Stimulated activated CD8-positive, alpha-beta memory T cell treated with anti-CD3 and anti-CD28 coated beads, Interleukin-4, amount 100 ng/mL, for 24 hours (primary cell): ENCODE measurements at regions not wholly inside any gene's neighbourhood (a gene's known extent, or its start where the extent isn't known, plus 50 kb on each side); places are given as distances from the start of the nearest gene placed in this dataset.
"Not testable (repeated sequence)": the region's sequence is repeated elsewhere in the genome, so short reads cannot be mapped to it uniquely, and the experiment has no call there.

Source experiments
- DNase-seq: peaks from one replicate; pipeline ENCODE4 v3.0.0-alpha.2; 2020; ENCODE audit warnings: low read depth

- DNase-seq = no peak
Observed at GRCh38 chr20:53800418-53800817, 206.8 kb upstream of the ZNF217 start.

DNA sequence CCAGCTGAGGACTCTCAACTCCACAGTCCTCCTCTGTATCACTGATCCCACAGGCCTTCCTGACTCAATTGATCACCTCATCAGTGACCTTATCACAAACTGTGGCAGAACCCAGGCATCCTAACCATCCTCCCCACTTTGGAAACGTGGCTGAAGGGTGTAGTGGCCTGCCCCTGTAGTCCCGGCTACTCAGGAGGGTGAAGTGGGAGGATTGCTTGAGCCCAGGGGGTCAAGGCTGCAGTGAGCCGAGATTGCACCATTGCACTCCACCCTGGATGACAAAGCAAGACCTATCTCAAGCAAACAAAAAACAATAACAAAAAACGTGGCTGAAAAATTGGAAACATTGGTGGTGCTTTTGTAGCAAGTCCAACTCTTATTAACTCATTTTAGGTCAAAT lies 203.4 kb upstream of the ZNF217 start:
- no peak for DNase-seq

DNA sequence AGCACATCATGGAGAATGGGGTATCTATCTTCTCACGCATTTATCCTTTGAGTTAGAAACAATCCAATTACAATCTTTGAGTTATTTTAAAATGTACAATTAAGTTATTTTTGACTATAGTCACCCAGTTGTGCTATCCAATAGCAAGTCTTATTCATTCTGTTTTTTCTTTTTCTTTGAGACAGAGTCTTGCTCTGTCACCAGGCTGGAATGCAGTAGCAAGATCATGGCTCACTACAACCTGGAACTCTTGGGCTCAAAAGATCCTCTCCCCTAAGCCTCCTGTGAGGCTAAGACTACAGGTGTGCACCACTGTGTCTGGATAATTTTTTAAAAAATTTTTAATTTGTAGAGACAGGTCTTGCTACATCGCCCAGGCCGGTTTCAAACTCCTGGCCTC lies 201.5 kb upstream of the ZNF217 start:
- no peak for DNase-seq

- no peak for DNase-seq
Observed at GRCh38 chr20:53794529-53795115, 201.0 kb upstream of the ZNF217 start.

DNA sequence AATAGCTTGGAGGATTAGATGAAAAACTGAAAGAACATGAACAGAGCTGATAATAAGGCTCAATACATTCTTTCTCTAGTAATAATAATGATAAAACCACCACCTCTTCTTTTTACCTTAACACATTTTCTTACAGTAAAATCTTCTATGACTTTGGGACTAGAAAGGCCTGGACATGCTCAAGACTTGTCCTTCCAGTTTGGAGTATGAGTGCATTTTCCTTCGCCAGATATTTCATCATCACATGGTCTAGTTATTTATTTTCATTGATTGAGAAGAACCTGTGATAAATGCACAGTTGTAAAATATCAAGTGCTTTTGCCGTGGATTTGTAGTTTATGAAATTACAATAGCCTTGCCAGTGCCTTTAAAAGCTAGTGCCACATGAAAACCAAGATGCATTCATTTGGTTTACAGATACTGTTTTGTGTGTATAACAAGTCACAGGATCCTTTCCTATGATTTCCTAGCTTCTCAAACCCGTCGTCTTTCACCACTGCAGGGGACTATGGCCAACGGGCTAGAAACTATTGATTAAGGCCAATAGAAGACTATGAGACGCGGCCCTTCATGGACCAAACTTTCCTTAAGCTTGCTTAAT lies 200.2 kb upstream of the ZNF217 start:
- no peak for DNase-seq

DNA sequence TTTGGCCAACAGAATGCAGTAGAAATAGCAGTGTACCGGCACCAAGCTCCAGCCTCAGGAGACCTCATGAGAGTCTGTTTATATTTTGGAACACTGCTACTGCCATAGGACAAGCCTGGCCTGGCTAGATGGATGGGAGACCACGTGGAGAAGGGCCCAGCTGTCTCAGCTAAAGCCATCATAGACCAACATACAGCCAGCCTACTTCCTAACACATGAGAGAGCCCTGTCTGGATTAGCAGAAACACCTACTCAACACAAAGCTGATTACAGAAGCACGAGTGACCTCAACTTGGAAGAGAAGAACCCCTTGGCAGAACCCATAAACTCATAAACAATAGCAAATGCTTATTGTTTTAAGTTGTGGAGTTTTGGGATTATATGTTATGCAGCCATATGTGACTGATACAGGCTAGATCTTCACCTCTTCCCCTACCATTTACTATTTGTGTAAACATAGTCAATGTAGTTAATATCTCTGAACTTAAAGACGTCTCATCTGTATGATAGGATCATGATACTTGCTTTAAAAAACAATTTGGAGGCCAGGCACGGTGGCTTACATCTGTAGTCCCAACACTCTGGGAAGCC lies 199.4 kb upstream of the ZNF217 start:
- DNase-seq = no peak

- DNase-seq = no peak
Observed at GRCh38 chr20:53789989-53790675, 196.5 kb upstream of the ZNF217 start.

DNA sequence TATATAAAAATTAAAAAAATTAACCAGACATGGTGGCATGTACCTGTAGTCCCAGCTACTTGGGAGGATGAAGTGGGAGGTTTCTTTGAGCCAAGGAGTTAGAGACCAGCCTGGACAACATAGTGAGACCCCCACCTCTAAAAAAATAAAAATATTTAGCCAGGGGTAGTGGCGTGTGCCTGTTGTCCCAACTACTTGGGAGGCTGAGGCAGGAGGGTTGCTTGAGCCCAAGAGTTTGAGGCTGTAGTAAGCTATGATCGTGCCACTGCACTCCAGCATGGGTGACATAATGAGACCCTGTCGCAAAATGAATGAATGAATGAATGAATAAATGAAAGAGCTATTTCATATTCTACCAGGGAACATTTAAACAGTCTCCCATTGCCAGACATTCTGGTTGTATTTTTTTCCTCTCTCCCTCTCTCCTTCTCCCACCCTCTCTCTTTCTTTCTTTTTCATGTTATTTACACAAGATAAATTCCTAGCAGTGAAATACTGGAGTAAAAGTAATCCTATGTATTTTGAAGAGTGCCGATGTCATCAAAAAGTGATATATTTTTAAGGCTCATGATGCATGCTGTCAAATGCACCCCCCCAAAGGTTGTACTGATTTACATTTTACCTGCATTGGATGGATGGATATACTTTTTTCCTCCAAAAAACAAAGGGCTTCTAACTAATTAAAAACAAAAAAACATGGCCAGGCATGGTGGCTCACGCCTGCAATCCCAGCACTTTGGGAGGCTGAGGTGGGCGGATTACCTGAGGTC lies 194.8 kb upstream of the ZNF217 start:
- no peak for DNase-seq

DNA sequence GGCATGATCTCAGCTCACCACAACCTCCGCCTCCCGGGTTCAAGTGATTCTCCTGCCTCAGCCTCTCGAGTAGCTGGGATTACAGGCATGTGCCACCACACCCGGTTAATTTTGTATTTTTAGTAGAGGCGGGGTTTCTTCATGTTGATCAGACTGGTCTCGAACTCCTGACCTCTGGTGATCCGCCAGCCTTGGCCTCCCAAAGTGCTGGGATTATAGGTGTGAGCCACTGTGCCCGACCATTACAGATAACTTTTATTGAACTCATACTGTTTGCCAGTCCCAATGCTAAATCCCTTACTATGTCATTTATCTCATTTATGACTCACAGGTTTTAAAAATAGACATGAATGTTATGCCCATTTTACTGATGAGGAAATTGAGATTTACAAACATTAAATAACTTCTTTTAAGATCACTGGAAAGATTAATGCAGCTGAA lies 193.9 kb upstream of the ZNF217 start:
- DNase-seq = not testable (repeated sequence)

GRCh38 chr20:53786445-53787267 lies 193.0 kb upstream of the ZNF217 start:
- DNase-seq = no peak

GRCh38 chr20:53786071-53786444 lies 192.4 kb upstream of the ZNF217 start:
- DNase-seq = no peak

- DNase-seq = no peak
Observed at GRCh38 chr20:53785320-53785719, 191.7 kb upstream of the ZNF217 start.

GRCh38 chr20:53783768-53784167 lies 190.1 kb upstream of the ZNF217 start:
- no peak for DNase-seq

DNA sequence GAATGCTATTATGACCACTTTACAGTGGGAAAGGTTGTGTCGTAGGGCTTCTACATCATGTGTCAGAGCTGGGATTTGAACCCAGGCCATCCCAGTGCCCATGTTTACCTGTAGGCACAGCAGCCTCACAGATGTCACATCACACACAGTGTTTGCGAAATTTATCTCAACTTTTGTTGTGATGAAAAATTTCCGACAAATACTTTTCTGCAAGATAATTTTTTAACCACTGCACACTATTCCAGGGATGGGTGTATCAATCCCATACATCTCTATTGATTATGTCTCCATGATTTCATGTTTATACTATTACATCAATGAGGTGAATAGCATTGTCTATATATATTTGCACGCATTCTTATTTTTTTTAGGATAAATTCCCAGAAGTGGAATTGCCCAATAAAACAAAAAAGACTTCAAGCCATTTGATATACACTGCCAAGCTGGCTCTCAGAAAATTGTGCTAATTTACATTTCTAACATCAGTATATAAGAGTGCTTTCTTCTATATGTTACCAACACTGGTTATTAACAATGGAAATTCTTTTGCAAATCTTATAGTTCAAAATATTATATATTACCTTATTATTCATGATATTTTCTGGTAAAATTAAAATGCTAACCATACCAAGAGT lies 189.1 kb upstream of the ZNF217 start:
- DNase-seq = no peak

DNA sequence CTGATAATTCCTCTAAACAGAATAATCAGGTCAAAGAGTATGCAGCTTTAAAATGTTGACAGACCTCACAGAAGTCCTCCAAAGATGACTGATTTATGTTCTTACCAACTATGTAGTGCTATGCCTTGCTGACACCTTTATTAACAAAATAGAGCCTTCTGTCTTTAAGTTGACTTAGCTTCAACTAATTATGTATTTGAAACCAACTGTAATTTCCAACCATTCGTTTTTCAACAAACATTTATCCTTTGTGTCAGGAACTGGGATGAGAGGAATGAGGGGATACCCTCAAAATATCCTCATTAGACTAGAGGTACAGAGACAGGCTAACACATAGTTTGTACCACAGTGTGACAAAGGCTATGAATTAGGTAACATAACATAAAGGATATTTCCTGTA lies 186.2 kb upstream of the ZNF217 start:
- no peak for DNase-seq

- no peak for DNase-seq
Observed at GRCh38 chr20:53778736-53779135, 185.1 kb upstream of the ZNF217 start.

GRCh38 chr20:53778041-53778516 lies 184.4 kb upstream of the ZNF217 start:
- no peak for DNase-seq

DNA sequence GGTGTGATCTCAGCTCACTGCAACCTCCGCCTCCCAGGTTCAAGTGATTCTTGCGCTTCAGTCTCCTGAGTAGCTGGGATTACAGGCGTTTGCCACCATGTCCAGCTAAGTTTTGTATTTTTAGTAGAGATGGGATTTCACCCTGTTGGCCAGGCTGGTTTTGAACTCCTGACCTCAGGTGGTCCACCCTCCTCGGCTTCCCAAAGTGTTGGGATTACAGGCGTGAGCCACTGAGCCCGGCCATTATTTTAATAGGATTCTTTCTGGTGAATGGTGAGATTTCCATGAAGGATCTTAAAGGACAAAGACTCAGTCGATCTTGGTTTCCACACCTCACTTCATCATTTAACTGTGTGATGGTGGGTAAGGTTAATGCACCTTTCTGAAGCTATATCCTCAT lies 183.8 kb upstream of the ZNF217 start:
- not testable (repeated sequence) for DNase-seq

DNA sequence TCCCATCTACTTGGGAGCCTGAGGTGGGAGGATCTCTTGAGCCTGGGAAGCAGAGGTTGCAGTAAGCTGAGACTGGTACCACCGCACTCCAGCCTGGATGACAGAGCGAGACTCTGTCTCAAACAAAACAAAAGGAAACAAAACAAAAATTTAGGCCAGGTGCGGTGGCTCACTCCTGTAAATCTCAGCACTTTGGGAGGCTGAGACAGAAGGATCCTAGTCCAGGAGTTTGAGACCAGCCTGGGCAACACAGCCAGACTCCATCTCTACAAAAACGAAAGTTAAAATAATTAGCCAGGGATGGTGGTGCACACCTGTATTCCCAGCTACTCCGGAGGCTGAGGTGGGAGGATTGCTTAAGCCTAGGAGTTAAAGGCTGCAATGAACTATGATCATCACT lies 183.2 kb upstream of the ZNF217 start:
- DNase-seq = no peak

GRCh38 chr20:53774461-53775203 lies 181.0 kb upstream of the ZNF217 start:
- no peak for DNase-seq
